GM23338 (cell line): ENCODE measurements at regions not wholly inside any gene's neighbourhood (a gene's known extent, or its start where the extent isn't known, plus 50 kb on each side); places are given as distances from the start of the nearest gene placed in this dataset.
"Not testable (repeated sequence)": the region's sequence is repeated elsewhere in the genome, so short reads cannot be mapped to it uniquely, and the experiment has no call there.

Source experiments
- CREB1 ChIP-seq: fragments of 250-450 bp; sonication (Bioruptor Pico); IDR thresholded peaks from 2 replicates; pipeline ENCODE4 v1.5.0; 2020; ENCODE audit warnings: low read depth, mild to moderate bottlenecking, moderate library complexity
- EZH2 ChIP-seq: fragments of 200-600 bp; sonication (generic); IDR thresholded peaks from one replicate; pipeline ENCODE4 v1.8.0; 2017; ENCODE audit warnings: antibody characterized with exemption, mild to moderate bottlenecking, low read depth; ENCODE audit not compliant: unreplicated experiment
- EZH2phosphoT487 ChIP-seq: fragments of 200-600 bp; sonication (generic); IDR thresholded peaks from one replicate; pipeline ENCODE4 v1.8.1; 2018; ENCODE audit warnings: antibody characterized with exemption; ENCODE audit not compliant: unreplicated experiment
- JUNB ChIP-seq: IDR thresholded peaks from one replicate; pipeline ENCODE4 v1.6.1; 2016; ENCODE audit warnings: antibody characterized with exemption; ENCODE audit not compliant: unreplicated experiment
- NANOG ChIP-seq: IDR thresholded peaks from 2 replicates; pipeline ENCODE4 v1.6.1; 2016; ENCODE audit warnings: antibody characterized with exemption, borderline replicate concordance
- POLR2AphosphoS5 ChIP-seq: IDR thresholded peaks from 2 replicates; pipeline ENCODE4 v1.6.1; 2016; ENCODE audit warnings: antibody characterized with exemption, low read depth
- ZNF114 ChIP-seq: fragments of 250-450 bp; sonication (Bioruptor Pico); IDR thresholded peaks from 2 replicates; pipeline ENCODE4 v1.5.0; 2020; ENCODE audit warnings: mild to moderate bottlenecking, moderate library complexity
- ZNF331 ChIP-seq: fragments of 250-450 bp; sonication (Bioruptor Pico); IDR thresholded peaks from 2 replicates; pipeline ENCODE4 v1.5.0; 2020; ENCODE audit warnings: low read depth, mild to moderate bottlenecking, moderate library complexity
- TF ChIP-seq, protein P1 (sequence below), 2 experiments: fragments of 200-600 bp in 1 of 2; sonication (generic) in 1 of 2; conservative IDR thresholded peaks; 2 replicates each; pipeline versions ENCODE4 v1.5.1 to v1.6.1; 2016 to 2017; ENCODE audit warnings: antibody characterized with exemption in 2 of 2, low read depth in 2 of 2, mild to moderate bottlenecking in 2 of 2, moderate library complexity in 1 of 2
- TF ChIP-seq, protein P2 (sequence below): IDR thresholded peaks from one replicate; pipeline ENCODE4 v1.6.1; 2018; ENCODE audit warnings: antibody characterized with exemption; ENCODE audit not compliant: unreplicated experiment
- TF ChIP-seq, protein P3 (sequence below): IDR thresholded peaks from 2 replicates; pipeline ENCODE4 v1.6.1; 2016; ENCODE audit warnings: antibody characterized with exemption

DNA sequence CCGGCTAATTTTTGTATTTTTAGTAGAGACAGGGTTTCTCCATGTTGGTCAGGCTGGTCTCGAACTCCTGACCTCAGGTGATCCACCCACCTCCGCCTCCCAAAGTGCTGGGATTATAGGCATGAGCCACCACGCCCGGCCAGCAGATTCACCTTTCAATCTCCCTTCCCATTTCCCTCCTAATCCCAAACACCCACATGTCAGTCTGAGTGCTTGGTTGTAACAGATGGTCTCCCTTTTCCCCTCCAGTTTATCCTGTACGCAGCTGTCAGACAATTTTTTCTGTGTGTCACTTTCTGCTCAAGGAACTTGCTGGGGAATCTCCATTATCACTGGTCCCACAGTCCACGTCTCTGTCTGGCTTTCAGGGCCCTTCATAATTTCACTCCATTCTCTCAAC, 64.9 kb upstream of the COX20 start:
- TF ChIP-seq EZH2; POLR2AphosphoS5; ZNF331 (CRISPR knock-in tag); CREB1 (CRISPR knock-in tag); NANOG; JUNB; ZNF114 (CRISPR knock-in tag); EZH2phosphoT487: not testable (repeated sequence)
- TF ChIP-seq, protein P1, sequence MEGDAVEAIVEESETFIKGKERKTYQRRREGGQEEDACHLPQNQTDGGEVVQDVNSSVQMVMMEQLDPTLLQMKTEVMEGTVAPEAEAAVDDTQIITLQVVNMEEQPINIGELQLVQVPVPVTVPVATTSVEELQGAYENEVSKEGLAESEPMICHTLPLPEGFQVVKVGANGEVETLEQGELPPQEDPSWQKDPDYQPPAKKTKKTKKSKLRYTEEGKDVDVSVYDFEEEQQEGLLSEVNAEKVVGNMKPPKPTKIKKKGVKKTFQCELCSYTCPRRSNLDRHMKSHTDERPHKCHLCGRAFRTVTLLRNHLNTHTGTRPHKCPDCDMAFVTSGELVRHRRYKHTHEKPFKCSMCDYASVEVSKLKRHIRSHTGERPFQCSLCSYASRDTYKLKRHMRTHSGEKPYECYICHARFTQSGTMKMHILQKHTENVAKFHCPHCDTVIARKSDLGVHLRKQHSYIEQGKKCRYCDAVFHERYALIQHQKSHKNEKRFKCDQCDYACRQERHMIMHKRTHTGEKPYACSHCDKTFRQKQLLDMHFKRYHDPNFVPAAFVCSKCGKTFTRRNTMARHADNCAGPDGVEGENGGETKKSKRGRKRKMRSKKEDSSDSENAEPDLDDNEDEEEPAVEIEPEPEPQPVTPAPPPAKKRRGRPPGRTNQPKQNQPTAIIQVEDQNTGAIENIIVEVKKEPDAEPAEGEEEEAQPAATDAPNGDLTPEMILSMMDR (conservative IDR thresholded peaks at IDR 0.05; ENCODE audit: low read depth in 2 of 2) = not testable (repeated sequence)
- TF ChIP-seq, protein P2, sequence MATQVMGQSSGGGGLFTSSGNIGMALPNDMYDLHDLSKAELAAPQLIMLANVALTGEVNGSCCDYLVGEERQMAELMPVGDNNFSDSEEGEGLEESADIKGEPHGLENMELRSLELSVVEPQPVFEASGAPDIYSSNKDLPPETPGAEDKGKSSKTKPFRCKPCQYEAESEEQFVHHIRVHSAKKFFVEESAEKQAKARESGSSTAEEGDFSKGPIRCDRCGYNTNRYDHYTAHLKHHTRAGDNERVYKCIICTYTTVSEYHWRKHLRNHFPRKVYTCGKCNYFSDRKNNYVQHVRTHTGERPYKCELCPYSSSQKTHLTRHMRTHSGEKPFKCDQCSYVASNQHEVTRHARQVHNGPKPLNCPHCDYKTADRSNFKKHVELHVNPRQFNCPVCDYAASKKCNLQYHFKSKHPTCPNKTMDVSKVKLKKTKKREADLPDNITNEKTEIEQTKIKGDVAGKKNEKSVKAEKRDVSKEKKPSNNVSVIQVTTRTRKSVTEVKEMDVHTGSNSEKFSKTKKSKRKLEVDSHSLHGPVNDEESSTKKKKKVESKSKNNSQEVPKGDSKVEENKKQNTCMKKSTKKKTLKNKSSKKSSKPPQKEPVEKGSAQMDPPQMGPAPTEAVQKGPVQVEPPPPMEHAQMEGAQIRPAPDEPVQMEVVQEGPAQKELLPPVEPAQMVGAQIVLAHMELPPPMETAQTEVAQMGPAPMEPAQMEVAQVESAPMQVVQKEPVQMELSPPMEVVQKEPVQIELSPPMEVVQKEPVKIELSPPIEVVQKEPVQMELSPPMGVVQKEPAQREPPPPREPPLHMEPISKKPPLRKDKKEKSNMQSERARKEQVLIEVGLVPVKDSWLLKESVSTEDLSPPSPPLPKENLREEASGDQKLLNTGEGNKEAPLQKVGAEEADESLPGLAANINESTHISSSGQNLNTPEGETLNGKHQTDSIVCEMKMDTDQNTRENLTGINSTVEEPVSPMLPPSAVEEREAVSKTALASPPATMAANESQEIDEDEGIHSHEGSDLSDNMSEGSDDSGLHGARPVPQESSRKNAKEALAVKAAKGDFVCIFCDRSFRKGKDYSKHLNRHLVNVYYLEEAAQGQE = not testable (repeated sequence)
- TF ChIP-seq, protein P3, sequence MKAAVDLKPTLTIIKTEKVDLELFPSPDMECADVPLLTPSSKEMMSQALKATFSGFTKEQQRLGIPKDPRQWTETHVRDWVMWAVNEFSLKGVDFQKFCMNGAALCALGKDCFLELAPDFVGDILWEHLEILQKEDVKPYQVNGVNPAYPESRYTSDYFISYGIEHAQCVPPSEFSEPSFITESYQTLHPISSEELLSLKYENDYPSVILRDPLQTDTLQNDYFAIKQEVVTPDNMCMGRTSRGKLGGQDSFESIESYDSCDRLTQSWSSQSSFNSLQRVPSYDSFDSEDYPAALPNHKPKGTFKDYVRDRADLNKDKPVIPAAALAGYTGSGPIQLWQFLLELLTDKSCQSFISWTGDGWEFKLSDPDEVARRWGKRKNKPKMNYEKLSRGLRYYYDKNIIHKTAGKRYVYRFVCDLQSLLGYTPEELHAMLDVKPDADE = not testable (repeated sequence)
